Fibroblast of the conjunctiva (primary cell): ENCODE measurements at regions not wholly inside any gene's neighbourhood (a gene's known extent, or its start where the extent isn't known, plus 50 kb on each side); places are given as distances from the start of the nearest gene placed in this dataset.

Source experiments
- DNase-seq: peaks from one replicate; pipeline ENCODE4 v3.0.0-alpha.2; 2010; ENCODE audit warnings: low read depth

DNA sequence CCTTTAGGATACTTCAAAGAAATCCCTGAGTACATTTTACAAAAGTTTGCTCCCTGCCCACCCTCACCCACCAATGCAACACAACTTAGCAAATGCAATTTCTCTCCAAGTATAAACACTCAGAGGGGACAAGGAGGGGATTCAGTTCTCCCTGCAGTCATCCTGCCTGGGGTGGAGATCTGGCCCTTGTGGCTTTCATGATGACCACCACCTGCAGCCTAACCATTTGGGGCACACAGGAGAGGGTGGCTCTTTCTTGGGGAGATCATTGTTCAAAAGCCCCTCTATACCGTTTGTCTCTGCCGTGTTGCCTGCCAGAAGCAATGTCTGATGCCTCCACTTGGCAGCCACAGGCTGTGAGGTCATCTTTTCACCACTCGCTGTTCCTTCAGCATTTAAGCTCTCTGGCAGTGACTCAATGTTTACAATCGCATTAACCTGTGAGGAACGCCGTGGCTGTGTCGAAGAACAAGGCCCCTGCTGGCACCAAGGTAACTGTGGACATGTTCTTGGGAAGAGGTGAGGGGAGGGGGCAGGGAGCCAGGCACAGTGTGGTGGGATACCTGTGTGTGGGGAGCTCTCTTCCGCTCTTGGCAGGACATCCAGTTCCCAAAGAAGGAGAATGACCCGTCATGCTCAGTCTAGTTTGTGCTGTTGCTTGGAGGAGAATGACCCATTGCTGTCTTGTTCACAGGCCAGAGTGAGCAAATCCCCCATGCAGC lies 103.9 kb upstream of the DUSP10 start:
- peak; percentile 79 for DNase-seq

DNA sequence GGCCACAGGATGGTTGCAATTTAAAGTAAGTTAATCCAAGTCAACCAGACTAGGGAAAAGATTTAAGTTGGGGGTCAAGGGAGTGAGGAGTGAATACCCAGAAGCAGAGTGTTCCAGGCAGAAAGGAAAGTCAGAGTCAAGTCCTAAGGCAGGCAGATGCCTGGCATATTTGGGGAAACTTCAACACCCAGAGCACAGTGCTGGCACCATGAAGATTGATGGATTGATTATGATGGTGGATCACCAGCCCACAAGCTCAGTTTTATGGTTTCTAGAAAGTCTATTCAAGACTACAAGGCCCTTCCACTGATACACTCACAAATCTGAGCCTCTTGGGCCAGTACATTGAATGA lies 100.1 kb upstream of the DUSP10 start:
- DNase-seq, result no peak

DNA sequence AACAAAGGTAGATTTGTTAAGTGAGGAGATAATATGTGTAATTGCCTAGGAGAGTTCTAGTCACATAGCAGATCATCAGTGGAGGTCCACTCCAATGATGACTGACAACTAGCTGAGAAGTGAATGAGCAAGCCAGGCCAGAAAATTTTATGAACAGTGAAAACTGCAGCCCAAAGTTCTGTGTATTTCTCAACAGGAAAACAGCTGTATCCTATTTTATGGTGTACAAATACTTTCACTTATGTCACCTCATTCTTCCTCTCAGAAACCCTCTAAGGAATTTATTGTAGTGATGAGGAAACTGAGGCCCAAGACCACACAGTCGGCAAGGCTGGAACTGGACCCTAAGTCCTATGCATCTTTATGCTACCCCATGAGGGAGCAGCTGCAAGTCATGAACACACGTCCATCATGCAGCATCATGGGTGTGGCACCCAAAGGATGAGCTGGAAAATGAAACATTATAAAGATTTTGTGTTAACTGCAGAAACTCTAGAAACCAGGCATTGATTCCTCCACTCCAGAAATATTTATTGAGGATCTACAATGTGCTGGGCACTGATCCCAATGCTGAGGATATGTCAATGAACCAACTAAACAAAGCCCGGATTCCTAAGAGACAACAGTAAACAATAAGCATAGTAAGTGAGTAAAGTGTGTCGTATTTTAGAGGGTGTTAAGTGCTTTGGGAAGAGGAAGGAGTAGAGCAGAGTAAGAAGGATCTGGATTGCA lies 99.5 kb upstream of the DUSP10 start:
- no peak for DNase-seq

DNA sequence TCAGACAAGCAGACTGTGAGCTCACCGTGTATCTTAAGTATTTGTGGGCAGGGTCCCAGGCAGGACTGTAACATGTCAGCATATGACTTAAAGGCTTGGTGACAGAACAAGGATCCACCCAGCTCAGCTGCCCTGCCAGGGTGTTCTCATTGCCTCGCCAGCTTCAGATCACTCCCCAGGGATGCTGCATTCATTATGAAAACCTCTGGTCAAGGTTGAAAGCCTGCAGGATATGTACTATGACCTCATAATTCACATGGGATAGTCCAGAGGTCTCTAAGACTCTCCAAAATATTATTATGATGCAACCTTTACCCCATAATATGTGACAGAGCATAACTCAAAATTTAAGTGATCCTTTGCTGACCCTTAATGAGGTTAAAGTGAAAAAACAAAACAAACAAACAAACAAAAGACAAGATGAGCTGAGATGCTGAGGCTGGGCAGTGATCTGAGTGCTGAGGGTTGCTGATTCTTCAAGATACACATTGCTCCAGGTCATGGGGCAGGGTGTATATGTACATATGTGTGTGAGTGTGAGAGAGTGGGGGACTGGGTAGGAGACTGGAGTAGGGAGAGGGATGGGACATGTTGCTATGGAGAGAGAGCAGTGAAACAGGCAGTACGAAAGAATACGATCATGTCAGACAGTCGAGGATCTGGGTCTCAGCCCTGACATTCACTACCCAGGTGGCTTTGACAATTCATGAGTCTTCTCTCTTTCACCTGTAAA lies 98.8 kb upstream of the DUSP10 start:
- peak; percentile 56 for DNase-seq

DNA sequence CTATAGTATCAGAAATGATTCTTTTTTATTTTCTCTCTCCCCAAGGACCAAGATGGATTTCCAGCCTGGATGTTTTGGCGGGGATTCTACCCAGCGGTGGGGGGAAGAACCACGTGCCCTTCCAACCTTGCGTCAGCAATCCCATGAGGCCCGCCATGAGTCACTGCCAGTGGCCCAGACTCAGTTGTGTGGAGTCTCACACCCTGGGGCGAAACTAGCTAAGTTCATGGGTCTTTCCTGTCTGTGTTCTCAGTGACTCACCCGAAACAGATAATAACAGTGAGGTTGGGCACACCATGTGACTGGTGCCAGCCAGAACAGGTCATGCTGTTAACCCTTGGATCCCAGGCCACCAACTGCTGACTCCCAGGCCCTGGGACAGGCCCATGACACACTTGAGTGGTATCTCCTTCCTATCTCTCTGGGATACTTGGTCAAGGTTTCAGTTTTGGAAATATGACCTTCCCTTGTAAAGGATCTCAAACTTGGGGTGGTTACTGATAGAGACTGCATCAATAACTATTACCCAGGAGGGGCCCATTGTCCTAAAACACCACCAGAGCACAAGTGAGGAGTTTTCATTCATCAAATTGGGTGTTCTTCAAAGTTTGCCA lies 98.0 kb upstream of the DUSP10 start:
- peak; percentile 81 for DNase-seq

DNA sequence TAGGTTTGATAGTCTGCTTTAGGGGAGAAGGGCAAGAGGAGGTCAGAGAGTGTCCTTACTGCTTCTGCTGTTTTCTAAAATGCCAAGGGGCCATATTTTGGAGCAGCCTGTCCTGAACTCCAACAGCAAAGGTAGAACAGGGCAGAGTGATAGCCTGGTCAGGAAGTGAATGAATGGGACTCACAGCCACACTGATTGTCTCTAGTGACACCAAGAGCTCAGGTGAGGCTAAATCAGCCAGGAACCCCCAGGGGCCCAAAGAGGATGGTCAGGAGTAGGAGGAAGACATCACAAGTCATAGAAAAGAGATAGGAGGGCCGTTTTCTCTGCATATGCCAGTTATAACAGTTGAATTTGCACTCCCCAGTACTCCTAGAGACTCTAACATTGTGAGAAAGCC lies 97.4 kb upstream of the DUSP10 start:
- DNase-seq, result no peak

DNA sequence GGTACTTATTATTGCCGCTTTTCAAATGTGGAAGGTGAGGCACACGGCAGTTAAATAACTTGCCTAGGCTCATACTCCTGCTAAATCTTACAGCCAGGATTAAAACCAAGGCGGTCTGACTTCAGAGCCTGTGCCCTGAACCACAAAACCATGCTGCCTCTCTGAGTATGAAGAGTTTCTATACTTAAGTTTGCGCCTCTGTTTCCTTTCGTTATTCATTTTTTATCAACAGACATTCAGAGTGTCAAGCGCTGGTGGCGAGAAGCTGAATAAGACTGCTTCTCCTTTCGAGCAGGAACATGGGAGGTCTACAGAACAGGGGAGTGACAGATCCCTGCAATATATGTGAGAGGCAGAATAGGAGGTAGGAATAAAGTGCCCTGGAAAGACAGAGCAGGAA lies 96.0 kb upstream of the DUSP10 start:
- DNase-seq, result no peak

DNA sequence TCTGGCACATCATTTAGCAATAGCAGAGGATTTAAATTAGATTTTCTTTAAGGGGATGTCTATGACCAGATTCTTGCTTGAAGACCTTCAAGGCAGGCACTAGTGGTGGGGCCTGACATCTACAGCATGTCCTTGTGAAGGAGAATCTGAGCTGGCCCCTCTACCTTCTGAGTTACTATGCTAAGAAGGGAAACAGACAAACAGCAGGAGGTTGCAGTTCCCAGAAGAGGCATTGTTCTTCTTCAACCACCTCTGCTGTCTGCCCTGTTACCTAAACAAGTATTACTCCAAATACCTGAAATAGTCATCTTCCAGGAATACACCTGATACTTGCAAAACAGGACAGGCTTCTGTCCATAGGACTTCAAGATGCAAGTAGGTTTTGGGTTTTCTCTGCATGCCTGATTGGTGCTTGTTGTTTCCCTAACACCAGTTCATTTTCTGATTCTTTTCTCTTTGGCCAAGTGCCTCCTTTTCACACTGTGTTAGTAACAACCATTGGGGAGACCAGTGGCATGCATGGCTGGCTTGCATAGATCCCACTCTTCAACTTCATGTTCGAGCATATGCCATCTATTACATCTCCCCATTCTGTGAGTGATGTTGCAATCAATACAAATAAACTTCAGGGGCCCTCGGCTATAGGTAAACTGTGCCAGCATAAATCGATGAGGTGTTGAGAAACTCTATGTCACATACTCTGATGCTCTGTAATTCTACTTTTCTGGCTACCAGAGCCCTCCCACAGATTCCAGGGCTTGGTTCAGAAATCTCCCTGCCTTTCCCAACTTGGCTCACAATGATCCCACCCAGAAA lies 93.0 kb upstream of the DUSP10 start:
- DNase-seq, result no peak

DNA sequence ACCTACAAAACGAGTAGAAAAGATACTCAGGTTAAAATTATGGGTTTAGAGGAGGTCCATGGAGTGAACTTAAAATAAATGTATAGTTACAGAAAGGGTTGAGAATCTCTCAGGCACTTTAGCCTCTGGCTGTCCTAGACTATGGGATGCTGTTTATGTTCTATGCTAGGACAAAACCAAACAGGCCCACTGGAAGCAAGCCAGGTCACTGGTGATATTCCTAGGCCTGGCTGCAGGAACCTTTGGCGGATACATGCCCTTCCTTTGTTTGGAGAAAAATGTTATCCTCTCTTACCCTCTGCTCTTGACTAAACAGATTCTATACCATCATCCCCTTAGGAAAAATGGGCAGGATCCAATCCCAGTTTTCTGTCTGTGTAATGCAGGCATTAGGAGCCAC lies 90.7 kb upstream of the DUSP10 start:
- DNase-seq, result no peak

DNA sequence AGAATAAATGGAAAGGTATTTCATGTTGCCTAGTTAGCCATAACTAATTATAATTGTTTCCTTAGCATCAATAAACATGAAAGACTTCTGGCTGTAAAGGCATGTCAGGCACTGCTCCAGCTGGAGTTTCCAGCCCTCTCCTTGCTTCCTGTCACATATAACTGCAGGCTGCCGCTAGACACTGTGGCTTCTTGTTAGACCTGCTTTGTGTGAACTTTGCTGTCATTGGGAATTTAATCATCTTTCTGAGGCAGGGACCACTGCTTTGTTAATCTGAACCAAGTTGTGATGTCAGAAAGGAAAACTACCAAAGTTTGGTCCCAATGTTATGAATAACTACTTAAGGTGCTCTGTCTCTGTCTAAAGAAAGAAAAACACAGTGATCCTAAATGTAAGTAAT lies 90.3 kb upstream of the DUSP10 start:
- no peak for DNase-seq

DNA sequence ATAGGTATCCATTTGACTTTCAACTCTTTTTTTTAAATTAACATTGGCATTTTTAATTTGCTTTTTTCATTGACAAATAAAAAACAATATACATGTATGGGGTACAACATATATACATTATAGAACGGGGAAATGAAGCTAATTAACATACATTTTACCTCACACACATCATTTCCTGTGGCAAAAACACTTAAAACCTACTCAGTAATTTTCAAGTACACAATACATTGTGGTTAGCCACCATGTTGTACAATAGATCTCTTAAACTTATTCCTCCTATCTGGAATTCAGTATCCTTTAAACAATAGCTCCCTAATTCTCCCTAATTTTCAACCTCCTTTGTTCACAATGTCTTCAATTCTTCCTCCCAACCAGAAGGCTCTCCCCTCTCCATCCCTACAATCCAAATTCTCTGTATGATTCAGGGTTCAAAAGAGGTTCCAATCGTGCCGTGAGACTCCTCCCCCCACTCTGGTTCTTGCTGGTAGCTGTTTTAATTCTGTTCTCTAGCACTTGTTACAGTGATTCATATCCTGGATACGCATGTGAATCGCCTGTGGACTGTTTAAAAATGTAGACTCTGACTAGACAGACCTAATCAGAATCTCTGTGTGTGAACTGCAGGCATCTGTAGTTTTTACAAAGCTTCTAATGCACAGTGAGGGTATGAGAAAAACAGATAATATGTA lies 87.6 kb upstream of the DUSP10 start:
- DNase-seq, result peak; percentile 56

DNA sequence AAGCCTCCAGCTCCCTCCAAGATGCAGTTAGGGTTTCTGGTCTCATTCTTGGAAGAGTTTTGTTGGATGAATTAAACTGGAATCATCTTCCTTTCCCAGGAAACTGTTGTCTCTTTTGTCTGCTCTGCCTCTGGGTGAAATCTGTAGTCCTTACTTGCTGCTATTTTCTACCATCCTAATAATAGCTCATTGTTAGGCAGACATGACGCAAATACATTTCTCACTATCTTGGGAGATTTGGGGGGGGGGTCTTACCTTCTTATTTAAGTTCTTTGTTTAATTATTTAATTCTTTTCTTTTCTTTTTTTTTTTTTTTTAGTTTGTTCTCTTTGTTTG lies 85.4 kb upstream of the DUSP10 start:
- DNase-seq, result no peak

DNA sequence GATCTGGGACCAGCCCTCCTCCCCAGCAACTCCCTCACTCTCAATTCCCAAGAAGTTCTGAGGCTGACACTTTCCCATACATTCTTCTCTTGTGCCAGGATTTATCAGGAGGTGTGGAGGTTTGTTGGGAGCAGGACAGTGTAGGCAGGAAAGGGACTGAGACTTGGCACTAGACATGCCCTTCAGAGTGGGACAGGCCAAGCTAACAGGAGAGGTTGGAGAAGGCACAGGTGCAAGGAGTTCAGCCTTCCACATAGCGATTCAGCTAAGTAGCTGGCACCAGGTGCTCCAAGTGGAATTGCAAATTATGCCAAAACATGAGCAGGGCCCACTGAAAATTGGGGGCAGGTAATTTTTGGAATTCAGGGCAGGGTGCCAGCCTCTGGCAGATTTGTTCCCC lies 83.0 kb upstream of the DUSP10 start:
- no peak for DNase-seq

DNA sequence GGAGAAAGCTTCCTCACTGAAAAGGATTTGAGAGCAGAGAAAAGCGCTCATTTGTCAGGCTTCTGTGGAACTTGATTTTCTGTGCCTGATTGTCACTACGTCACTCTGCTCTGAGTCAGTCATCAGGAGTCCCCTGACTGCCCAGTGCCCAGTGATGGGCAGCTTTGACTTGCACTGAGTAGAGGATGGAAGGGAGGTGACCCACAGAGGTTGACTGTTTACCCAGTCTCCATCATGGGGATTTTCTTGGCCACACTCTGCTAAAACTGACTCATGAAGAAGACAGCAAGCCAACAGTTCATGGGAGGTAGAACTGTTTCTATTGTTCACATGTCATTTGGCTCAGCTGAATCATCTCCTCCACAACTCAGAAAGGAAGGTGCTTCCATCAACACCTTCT lies 82.1 kb upstream of the DUSP10 start:
- no peak for DNase-seq

DNA sequence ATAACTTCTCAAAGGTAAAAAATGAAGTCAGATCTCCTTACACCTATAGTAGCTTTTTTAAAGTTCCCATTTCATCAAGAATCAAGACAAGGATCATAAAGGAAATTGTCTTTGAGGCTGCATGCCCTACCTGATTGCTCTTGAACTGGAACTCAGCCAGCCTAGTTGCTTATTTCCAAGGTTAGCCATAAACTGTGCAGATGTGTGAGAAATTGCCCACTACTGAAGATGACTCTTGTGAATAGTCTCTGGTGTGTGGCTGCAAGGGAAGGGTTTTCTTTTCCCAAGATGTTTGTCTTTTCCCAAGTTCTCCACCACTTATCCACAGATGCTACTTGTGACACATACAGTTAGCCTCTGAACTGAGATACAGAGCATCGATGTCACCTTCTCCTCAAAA lies 81.7 kb upstream of the DUSP10 start:
- DNase-seq, result no peak

DNA sequence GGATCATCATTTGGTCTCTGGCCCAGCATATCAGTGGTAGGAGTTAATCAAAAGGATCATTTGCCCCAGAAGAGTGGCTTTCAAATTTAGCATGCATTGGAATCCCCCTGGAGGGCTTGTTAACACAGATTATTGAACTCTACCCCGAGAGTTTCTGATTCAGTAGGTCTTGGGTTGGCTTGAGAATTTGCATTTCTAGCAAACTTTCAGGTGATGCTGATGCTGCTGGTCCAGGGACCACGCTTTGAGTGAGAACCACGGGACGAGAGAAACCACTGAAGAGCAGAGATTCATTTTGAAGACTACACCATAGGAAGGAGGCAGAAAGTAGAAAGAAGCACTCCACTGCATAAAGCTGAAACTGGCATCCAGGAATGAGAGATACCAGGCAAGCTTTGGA lies 81.3 kb upstream of the DUSP10 start:
- DNase-seq, result no peak

DNA sequence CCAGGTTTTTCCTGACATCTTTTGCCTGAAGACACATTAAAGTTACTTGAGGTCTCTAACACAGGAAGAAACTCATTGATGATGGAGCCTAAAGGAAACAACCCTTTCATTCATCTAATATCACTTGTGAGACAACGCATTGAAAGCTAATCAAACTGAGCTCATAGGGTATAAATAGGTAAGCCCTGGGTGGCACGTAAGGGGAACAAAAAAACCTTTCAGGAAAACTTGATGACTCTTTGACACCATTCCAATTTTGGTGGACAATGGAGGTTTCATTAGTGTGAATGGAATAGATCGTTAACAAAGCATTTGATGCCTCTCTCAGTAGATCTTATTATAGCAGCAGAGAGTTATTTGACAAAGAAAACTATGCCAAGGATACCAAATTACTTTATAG lies 80.7 kb upstream of the DUSP10 start:
- no peak for DNase-seq

DNA sequence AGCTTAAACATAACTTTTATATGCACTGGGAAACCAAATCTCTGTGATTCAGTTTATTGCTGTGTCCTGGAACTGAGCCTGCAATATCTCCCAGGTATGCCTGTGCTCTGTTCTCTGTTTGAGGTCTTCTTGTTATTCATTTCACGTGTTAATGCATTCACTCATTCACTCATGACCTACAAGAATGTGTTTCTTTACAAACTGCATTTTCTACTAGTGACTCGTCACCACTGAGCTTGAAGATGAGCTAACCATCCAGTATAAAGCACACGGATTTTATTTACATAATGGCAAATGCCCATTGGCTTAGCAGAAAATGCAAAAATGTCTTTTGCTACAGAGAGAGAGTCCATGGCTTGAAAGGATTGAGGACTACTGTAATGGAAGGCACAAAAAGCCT lies 75.0 kb upstream of the DUSP10 start:
- DNase-seq, result peak; percentile 51

DNA sequence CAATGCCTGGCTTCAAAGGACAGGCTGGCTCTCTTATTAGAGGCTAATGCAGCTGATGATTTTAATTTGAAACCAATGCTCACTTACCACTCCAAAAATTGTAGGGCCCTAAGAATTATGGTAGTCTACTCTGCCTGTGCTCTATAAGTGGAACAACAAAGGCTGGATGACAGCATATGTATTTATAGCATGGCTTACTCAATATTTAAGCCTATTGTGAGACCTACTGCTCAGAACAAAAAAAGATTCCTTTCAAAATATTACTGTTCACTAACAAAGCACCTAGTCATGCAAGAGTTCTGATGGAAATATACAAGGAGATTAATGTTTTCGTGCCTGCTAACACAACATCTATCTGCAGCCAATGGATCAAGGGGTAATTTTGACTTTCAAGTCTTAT lies 73.8 kb upstream of the DUSP10 start:
- no peak for DNase-seq

DNA sequence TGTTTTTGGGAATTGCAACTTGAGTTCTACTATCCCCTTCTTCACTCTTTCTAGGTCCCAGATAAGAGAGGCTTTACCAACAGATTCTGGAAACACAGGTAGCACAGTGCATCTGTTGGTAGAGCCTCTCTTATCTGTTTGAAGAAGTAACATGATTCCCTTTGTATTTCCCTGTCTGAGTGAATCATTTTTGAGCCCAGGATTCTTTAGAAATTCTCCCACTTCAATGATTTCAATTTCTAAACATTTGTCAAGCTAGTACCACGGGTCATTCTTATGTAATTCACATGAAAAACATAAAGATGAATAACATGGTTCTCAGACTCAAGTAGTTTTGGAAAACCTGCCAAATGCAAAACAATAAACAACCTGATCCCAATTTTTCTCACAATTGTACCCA lies 72.0 kb upstream of the DUSP10 start:
- DNase-seq, result no peak

DNA sequence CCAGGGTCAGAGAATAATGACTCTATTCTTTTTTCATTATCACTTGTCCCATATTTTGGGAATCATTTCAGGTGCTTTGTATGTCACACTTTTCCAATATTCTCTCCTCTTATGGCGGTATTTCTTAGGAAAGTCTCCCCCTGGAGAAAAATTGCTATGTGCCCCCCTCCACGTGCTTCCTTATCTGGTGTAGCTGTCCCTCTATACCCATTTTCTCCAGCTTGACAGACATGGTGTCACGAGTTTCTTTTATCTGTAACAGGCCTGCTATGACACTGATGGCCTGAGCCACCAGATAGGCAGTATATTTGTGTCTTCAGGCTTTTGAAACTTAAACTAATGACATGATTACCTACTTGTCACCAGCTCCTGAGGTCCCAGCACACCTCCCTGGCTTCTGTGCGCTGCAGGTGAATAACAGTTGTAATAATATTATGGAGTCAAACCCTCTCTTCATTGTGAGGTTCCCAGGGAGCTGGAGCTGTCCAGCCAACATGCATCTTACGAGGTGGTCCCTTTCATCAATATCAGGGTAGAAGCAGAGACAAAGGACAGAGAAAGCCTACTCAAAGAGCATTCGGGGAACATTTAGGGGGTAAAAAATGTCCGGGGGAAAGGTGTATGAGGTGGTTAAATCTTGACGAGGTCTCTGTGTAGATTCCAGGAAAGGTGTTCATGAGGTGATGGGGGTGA lies 71.2 kb upstream of the DUSP10 start:
- no peak for DNase-seq
